CD4-positive, alpha-beta T cell treated with Interleukin-2 at 100 ng/mL for 4 hours (primary cell): ENCODE measurements at regions not wholly inside any gene's neighbourhood (a gene's known extent, or its start where the extent isn't known, plus 50 kb on each side); places are given as distances from the start of the nearest gene placed in this dataset.

Experiments
- DNase-seq: peaks from one replicate; pipeline ENCODE4 v3.0.0-alpha.2; 2020; ENCODE audit warnings: low spot score

DNA sequence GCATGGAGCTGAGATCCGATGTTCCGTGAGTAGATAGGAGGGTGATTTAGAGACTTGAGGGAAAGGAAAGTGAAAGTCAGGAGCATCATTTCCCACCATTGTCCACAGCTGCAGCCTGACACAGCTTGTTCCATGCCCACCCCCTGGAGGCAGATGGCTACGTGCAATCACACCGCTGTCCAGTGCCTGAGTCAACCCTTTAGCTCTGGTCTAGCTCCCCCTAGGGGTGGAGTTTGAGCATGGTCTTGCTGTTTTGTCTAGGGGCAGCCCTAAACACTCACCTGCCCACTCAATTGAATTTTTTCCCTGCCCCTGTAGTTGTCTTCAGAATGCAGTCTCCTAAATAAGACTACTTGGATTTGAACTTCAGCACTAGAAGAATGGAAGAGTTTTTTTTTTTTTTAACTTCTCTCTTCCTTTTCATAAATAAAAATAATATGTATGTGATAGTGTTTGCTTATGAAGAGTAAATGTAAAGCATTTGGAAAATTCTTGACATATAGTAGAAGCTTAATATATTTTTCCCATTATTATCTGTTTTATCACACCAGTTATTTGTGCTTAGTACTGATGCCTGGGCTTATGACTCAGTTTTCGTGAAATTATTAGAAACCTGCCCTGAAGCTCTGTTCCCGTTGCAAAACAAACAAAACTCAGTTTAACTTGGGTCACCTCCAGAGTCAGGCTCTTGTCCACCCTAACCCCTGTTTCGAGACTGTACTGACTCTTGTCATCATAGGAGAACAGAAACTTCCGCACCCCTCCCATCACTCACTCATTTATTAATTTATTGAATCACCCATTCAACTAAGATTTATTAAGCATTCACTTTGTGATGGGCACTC, 814.8 kb downstream of the MAFB start:
- DNase-seq = no peak

DNA sequence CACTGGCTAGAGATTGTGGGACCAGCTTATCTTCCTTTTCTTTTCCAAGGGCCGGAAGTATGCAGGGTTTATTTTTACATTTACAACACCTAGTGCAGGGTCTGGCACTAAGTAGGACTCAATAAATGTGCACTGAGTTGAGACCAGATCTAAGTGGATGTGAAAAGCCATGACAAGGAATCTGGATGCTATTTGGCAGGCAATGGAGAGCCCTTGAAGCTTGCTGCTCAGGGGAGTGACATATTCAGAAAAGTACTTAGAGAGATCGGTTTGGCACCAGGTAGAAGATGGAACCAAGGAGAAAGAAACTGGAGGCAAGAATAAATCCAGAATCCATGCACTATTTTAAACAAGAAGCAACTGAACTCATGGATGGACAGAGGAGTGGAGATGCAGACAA, 815.8 kb downstream of the MAFB start:
- no peak for DNase-seq

DNA sequence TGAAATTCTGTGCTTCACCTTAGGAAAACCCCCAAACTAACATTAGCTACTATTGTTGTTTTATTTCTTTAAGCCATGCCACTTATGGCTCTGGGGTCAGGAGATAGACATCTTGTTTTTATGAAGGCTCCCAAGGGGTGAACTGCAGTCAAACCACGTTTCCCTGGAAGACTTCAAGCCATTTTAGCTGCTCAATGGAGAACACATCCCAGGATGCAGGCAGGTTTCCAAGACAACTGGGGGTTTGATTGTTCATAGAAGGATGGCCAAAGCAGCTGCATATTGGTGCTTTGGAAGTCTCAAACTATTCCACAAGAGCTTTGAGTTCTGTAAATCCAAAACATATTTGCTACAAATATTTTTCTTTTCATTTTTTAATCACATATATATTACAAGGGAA, 818.0 kb downstream of the MAFB start:
- no peak for DNase-seq

DNA sequence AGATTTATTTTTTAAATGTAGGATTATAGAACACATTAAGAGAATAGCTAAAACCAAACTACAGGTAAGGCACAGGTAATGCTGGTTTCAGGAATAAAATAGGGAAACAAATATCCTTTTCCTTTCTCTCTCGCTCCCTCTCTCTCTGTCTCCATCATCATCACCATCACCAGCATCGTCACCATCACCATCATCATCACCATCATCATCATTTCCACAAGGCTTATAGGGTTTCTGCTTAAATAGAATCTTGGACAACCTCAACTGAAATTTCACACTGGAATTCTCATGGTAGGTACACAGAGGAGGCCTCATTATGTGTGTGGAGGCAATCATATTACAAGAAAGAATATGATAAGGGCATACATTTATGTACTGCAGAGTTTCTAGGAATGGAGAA, 823.6 kb downstream of the MAFB start:
- no peak for DNase-seq

DNA sequence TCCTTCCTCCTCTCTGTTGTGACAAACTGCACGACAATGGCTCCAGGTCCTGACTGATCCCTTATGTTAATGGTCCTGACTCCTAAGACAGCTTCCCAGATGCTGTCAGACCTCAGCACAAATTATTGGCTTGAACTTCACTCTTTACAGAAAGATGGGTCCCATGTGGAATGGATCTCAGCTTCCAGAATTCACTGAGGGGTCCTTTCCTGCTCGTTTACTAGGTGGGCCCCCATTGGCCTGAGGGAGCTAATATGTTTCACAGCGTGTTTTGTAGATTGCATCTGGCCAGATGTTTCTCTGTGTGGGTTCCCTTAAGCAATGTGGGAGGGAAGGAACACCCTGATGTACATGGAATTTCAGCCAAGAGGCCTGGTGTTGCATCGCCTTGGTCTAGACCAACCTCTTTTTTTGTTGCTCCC, 826.6 kb downstream of the MAFB start:
- DNase-seq = no peak

DNA sequence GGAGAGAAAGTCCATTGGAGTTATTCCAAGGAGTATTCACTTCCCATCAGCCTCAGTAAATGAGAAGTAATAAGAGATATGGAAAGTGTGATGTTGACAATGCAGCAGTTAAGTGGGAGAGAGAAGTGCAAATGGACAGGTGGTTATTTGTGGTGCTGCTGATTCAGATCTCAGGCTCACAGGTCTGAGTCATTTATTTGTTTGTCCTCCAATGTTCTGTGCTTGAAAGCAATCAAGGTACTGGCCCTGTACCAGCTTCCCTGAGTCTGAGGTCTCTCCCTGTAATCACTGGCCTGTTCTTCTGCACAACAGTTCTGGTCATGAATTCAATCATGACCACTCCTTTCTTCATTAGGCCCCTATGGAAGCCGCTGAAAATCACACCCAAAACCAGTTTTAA, 827.7 kb downstream of the MAFB start:
- DNase-seq = no peak

DNA sequence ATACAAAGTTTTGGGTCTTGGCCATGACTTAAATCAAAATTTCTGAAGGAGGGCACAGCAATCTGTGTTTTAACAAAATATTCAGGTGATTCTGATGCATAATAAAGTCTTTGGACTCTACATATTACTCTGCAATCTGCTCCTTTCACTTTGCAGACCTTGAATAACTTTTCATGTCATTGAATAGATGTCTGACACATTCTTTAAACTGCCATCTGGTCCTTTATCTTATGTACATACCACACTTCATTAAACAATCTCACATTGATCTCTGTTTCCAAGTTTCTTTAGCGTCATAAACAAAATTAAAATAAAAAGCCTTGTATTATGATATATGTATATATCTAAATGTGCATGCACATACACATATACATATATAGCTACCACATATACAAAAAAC, 831.2 kb downstream of the MAFB start:
- no peak for DNase-seq

DNA sequence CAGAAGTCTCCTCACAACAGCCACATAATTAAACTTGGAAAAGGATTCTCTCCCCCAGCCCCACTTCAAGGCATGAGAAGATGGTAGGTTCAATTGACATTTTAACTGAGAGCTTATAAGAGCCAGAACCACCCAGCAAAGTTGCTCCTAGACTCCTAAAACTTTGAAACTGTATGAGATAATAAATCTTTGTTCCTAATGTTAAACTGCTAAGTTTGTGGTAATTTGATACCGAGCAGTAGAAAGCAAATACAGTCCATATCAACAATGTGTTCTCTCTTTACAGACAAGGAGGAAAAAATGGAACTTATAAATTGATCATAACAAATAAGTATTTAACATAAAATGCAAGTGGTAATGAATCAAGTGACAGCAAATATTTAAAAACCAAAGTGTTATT, 831.8 kb downstream of the MAFB start:
- no peak for DNase-seq

DNA sequence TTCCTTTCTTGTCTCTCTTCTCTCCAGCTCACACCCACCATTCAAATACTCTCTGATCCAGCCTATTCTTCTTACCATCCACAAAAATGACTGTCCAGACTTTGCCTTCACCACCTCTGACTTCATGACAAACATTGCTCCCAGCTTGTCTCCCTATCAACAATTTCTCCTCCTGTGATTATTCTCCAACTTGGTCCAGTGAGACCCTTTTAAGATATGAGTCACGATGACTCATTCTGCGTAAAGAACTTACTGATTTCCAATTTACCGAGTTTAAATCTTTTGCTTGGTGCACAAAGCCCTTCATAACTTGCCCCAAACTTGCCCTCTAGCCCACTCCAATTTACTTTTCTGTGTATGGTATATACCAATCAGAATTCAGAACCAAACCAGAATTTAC, 833.2 kb downstream of the MAFB start:
- no peak for DNase-seq

DNA sequence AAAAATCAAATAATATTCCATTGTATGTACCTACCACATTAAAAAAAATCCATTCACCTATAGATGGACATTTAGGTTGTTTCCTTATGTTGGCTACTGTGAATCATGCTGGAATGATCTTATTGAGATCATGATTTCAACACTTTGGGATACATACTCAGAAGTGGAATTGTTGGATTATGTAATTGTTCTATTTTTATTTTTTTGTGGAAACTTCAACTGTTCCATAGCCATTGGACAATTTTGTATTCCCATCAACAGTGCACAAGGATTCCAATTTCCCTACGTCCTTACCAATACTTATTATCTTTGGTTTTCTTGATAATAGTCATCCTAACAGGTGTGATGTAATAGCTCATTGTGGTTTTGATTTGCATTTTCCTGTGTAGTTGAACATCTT, 834.0 kb downstream of the MAFB start:
- DNase-seq = no peak

DNA sequence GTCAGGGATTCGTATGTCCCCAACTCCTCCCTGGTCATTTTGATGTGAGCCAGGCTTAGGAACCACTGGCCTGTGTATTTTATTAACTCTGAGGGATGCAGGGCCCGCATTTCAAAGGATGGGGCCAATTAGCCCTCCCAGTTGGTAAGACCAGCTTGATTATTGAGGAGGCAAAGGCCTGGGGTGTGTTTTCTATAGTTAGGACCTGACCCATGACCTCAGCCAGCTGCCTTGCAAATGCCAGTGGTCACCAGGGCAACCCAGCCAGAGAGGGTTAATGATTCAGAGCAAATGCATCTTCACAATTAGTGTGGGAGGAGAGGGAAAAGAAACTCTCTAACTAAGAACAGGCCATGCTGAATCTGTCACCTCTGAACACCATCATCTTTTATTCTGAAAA, 835.4 kb downstream of the MAFB start:
- no peak for DNase-seq

DNA sequence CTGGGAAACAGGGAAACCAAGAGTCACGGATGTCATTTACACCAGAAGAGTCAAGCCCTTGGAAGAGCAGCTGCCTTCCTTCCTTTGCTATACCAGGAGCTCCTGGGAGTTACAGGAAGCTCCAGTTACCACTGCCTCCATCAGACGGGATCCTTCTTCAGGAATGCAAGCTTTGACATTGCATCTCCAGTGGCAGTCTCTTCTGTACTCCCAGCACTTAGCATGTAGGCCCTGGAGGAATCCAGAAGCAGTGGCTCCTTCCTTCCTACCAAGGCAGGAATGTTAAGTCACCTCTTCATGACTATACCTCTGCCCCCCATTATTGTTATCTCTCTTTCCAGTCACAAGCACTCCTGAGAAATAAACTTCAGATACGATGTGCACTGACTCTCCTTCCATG, 836.0 kb downstream of the MAFB start:
- DNase-seq = no peak

DNA sequence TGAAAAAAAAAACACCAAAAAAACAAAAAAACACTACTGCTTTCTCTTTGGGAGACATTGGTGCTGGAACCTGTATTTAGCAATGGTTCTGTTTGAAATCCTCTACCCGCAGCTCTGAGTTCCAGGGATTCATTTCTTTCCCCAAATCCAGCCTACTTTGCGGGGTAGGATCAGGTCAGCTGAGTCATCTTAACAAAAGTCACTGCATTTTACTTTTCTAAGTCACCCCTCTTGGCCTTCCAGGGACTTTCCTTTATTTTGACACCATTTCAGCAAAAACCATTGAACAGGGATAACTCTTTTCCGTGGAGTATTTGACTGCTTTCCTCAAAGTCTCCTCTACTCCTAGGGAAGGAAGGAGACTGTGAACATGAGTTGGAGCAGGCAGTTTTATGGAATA, 837.6 kb downstream of the MAFB start:
- DNase-seq = no peak

DNA sequence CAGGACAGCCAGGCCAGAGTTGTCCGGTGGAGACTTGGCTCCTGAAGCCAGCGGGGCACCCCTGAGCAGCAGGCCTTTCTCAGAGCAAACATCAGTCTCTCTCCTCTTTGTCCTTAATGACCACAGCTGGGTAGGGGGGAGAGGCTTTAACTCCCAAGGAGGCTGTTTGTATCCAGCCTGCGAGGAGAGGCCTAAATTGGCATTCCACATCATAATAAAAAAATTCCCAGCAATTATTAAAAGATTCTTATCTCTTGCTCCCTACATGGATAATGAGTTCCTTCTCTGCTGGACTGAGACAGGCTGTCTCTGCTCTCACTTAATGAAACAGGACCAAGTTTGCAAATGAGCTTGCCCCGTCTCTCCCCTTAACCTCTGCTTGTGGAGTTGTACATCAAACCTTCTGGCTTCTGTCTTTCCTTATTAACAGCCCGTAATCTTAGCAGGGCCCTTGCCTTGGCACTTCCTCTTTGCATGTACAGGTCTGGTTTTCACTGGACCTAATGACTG, 838.2 kb downstream of the MAFB start:
- DNase-seq = no peak

DNA sequence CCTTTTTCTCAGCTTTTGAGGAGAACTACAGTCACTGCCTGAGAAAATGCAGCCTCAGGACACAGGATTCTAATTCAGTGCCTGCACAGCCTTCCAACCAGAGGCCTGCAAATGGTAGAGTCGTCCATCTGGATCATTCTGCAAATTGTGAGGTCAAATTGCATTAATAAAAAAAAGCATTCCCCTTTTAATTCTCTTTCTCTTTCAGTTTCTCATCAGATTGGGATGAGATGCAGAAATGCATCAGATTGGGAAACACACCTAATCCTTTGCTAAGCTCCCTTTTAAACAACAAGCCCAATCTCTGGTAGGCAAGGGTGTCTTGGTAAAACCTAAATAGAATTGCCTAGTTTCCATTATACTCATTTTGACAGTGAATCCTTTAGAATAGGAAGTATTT, 838.8 kb downstream of the MAFB start:
- no peak for DNase-seq

DNA sequence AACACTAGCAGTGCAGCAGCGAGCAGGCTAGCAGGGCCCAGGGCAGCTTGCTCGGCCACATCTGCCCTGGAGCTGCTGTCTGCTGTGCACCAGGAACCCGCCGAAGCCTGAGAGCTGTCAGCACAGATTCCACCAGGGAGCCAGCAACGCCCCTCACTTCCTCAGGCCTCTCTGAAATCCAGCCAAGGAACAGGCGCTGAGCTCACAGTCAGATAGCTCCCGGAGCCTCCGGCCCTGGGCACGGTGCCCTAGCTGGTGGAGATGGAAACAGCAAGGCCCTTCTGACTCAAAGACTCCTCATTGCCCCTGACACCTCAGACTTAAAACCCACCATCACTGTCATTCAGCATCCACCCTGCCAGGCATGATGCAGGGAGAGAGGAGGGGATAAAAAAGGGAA, 839.4 kb downstream of the MAFB start:
- no peak for DNase-seq

DNA sequence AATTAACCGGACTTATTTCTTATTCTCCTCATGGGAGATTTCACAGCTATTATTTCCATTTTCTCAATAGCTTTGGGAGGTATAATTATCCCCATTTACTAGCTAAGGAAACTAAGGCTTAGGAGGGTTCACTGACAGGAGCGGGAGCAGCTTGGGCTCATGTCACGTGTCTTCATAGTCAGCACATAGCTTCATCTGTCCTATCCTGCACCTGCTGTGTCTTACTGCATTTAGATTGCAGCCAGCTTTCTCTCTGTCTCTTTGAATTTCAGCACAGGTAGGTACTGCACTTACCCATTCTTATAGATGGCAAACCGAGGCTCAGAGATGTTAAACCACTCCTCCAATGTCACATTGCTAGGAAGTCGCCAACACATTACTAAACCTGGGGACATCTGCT, 839.9 kb downstream of the MAFB start:
- no peak for DNase-seq

DNA sequence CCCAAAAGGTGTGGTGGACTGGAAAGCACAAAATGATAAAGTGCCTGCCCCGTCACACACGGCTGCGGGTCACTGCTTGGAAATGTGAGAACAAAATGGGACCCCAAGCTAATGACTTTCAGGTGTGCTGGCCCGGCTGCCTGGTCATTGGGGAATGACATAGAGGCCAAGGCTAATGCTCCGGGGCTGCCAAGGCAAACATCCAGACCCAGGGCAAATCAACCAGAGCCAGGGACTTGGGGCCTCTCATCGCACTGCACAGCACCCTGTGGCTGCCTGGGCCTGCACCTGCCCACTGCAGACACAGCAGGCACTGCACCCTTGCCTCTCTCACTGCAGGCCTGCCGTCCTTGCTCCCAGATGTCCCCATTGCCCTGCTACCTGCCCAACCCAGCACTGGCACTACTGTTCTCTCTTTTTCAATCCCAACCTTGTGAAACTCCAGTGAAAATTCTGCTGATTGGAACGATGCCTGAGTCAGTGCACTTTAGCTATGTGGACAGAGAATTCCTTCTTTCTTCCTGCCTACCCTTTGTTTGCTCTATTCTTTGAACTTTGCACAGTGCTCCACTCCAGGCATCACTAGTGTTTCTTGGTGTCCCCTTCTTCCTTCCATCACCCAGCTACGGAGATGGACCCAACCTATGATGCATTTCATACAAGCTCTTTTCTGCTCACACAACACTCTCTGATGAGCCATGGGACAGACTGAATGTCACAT, 849.5 kb downstream of the MAFB start:
- DNase-seq = no peak

DNA sequence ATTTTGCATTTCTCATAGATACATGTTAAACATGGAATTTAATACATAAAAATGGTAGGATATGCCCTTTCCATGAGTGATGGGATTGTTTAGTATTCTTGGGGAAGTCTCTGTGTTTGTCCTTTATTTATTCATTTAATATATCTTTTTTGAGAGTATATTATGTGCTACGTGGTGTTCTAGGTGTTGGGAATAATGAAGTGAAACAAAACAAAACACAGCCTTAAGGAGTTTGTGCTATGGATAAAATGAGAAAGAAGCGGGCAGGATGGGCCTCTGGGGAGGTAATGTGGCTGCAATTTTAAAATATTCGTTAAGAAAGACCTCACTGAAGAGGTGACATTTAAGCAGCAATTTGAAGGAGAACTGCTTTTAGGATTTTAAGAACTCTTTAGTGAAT, 851.5 kb downstream of the MAFB start:
- DNase-seq = no peak

DNA sequence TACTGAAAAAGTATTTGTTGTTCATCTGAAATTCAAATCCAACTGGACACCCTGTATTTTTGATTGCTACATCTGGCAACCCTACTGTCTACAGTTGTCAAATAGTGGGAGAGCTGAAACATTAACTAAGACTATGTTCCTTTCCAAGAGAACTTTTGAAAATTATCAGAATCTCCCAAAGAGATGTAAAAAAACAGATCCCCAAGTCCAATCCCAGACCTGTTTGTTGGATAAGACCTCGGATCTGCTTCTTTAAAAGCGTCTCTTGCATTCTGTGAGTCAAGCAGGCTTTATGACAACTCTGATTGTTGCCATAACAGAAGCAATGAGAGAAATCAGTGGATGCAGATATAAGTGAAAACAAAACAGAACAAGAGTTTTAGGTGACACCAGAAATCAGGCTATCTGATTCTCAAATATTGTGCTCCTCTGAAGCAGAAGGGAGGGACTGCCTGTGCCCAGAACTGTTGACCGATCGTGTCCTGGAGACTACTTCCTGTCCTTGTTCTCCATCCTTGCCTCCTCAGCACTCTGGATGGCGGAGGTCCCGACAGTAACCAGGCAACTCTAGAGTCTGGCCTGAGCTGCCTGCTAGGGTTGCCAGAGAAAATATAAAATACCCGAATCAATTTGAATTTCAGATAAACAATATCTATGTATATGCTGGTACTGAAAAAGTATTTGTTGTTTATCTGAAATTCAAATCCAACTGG, 853.8 kb downstream of the MAFB start:
- no peak for DNase-seq

DNA sequence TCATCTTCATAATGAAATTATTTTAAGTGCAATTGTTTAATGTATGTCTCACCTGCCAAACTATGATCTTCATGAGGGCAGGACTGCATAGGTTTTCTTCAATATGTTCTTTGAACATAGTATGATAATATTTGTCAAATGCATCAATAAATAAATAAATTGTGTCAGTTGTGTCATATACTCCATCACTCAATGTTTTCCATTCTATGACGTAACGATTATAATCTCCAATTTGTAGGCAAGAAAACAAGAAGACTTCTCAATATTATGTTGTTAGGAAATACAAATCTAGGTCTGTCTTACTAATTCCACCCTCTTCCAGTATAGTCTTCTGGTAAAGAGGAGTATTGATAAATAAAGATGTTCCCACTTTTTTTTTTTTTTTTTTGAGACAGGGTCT, 858.1 kb downstream of the MAFB start:
- DNase-seq = no peak

DNA sequence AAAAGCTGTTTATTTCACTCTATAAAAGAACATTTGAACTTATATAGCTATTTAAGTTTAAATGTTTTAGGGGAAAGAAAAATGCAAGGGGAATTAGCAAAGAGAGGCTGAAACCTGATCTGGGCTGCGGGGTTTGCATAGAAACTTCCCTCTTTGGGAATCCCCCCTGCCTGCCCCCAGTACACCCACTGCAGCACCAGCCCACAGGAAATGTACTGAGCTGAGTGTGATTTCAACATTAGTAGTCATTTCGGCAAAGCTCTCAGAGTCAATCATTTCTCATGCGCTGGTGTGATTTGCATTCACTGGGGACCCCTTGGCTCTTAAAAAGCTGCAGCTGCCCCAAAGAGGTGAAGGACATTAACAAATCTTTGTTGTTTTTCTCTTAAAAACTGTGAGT, 859.4 kb downstream of the MAFB start:
- DNase-seq = no peak

DNA sequence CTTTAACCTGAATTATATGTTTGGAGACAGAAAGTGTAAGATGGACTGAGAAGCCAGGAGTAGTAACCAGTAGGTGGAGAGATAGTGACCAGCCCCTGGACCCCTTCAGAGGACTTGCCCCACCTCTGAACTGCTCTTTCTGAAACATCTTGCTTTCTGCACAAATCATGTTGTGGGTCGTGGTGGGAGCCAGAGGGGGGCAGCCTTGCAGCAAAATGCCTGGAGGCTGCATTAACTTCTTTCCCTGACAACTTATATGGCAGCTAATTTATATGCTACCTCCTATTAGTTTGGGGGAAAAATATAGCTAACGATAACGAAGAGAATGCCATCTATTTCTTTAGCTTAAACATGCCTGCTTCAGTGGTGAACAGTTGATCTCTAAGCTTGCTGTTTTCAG, 859.8 kb downstream of the MAFB start:
- no peak for DNase-seq
